ENCODE measurements at regions not wholly inside any gene's neighbourhood (a gene's known extent, or its start where the extent isn't known, plus 50 kb on each side); places are given as distances from the start of the nearest gene placed in this dataset.
"Not testable (repeated sequence)": the region's sequence is repeated elsewhere in the genome, so short reads cannot be mapped to it uniquely, and the experiment has no call there.

DNA sequence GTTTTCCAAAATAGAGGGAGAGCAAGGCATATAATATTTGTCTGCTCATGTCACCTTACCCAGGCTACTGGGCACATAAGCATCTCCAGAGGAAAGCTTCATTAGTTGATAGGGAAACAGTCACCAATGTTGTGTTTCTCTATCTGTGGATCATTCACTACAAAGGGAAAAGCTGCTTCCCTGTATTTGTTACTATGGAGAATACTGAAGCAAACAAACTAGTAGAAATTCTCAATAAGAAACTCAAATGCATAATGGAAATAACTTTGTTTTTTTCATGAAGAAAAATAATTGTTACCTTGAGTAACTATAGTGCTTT is 138.2 kb downstream of the PCSK1 start:
- Histone ChIP-seq H3K27ac (no peak overlapping the region), H3K36me3 (no peaks in the 10 kb centered on the region), H3K4me1 (no peaks in the 10 kb centered on the region), H3K9me3 (no peaks in the 10 kb centered on the region), H3K4me3 (no peak overlapping the region), H3K27me3 (no peaks in the 10 kb centered on the region)
- intact Hi-C loops (cut with DNase I) = no loop called here
- DNase-seq = no peak
- TF ChIP-seq POLR2AphosphoS5 (IDR thresholded peaks at IDR 0.05) = no peak
- TF ChIP-seq, protein P1, sequence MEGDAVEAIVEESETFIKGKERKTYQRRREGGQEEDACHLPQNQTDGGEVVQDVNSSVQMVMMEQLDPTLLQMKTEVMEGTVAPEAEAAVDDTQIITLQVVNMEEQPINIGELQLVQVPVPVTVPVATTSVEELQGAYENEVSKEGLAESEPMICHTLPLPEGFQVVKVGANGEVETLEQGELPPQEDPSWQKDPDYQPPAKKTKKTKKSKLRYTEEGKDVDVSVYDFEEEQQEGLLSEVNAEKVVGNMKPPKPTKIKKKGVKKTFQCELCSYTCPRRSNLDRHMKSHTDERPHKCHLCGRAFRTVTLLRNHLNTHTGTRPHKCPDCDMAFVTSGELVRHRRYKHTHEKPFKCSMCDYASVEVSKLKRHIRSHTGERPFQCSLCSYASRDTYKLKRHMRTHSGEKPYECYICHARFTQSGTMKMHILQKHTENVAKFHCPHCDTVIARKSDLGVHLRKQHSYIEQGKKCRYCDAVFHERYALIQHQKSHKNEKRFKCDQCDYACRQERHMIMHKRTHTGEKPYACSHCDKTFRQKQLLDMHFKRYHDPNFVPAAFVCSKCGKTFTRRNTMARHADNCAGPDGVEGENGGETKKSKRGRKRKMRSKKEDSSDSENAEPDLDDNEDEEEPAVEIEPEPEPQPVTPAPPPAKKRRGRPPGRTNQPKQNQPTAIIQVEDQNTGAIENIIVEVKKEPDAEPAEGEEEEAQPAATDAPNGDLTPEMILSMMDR (IDR thresholded peaks at IDR 0.05) = no peak
- no peak for TF ChIP-seq EP300 (IDR thresholded peaks at IDR 0.05)
- TF ChIP-seq POLR2A (IDR thresholded peaks at IDR 0.05) = no peak

DNA sequence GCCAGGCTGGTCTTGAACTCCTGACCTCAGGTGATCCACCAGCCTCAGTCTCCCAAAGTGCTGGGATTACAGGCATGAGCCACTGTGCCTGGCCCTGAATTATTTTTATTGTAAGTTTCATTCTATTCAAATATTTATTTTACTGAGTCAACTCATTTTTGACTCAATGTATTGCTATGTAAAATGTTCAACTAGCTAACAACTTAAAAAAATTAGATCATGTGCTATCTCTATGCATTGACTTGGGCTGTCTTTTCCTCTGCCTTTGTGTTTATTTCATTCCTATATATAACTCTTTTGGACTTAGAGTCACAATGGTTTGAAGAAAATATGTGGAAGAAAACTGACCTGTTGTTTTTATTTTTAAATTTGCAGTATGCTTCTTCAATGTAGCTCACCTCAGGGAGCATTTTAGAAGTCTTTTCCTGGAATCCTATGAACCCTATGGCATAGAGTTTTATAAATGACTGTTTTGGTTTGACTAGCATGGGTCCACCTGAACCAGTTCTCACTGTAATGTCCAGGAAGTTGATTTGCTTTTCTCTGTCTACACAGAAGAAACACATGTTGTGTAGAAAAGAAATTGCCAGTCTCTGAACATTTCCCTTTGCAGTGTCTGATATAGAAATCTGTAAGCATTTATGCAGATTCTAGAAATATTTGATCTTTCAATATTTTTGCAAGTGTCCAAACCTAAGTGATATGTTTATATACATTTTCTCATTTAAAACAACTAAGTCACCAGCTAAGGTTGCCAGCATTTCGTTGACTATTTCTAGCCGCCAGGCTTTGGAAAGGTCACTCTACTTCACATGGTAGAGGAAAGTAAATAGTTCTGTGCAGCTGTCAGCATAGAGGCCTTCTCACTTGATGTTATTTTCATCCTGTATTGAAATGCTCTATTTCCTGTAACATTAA is 138.8 kb downstream of the PCSK1 start:
- no peak for TF ChIP-seq EP300 (IDR thresholded peaks at IDR 0.05)
- TF ChIP-seq, protein P1 (IDR thresholded peaks at IDR 0.05) = no peak
- TF ChIP-seq POLR2AphosphoS5 (IDR thresholded peaks at IDR 0.05) = no peak
- TF ChIP-seq POLR2A (IDR thresholded peaks at IDR 0.05) = no peak
- Histone ChIP-seq H3K4me3 (no peak overlapping the region), H3K27me3 (no peaks in the 10 kb centered on the region), H3K4me1 (no peaks in the 10 kb centered on the region), H3K36me3 (no peaks in the 10 kb centered on the region), H3K9me3 (no peaks in the 10 kb centered on the region), H3K27ac (peak overlapping the region in 1 of 4 donors; percentile 41)
- WGBS, 2 donors = 69 to 74% methylated on average over 2 of the region's 2 CpGs
- intact Hi-C loops (cut with DNase I) = no loop called here
- DNase-seq = no peak

DNA sequence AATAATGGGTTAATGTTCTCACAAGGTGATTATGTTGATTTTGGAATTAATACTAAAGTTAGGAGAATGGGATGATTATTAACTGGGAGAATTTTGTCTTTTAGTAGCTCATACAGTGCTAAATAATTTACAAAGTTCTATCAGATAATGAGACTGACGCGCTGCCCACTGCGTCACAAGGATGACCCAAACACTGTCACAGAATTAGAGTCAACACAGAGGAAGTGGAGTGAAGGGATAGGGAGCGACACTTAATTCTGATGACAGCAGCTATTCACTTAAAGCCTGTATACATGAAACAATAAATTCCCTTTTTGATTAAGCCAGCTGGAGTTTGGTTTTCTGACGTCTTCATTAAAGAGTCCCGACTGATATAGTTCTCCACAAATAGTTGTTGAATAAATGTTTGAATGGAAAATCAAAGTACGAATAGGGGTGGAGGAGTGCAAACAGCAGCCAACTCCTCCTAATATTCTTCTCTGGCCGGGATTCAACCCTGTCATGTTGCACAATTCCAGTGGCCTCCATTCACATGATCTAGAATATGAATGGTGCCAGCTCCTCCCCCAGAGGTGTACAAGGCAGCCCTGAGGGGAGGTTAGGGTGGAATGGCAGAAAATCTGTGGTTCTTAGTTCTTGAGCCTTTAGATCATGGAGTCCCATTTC is 140.3 kb downstream of the PCSK1 start:
- 92 to 93% methylated on average over 8 of the region's 8 CpGs for WGBS, 2 donors
- H3K27ac ChIP-seq = no peak overlapping the region
- peak; percentile 65 for DNase-seq
- no peaks in the 10 kb centered on the region for H3K27me3 ChIP-seq
- no peak overlapping the region for H3K4me3 ChIP-seq
- no peaks in the 10 kb centered on the region for H3K4me1 ChIP-seq
- intact Hi-C loops (cut with DNase I) = no loop called here
- H3K36me3 ChIP-seq = no peaks in the 10 kb centered on the region
- TF ChIP-seq EP300 (IDR thresholded peaks at IDR 0.05) (no peak), POLR2AphosphoS5 (IDR thresholded peaks at IDR 0.05) (no peak), POLR2A (IDR thresholded peaks at IDR 0.05) (no peak)
- TF ChIP-seq, protein P1 (IDR thresholded peaks at IDR 0.05) = no peak
- H3K9me3 ChIP-seq = no peaks in the 10 kb centered on the region

DNA sequence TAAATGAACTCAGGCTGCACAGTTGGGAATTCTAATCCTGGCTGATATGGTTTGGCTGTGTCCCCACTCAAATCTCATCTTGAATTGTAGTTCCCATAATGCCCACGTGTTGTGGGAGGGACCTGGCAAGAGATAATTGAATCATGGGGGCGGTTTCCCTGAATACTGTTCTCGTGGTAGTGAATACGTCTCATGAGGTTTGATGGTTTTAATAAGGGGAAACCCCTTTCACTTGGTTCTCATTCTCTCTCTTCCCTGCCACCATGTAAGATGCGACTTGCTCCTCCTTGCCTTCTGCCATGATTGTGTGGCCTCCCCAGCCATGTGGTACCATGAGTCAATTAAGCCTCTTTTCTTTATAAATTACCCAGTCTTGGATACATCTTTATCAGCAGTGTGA is 143.8 kb downstream of the PCSK1 start:
- intact Hi-C loops (cut with DNase I); H3K36me3 ChIP-seq; DNase-seq; H3K27me3 ChIP-seq; H3K4me3 ChIP-seq; H3K4me1 ChIP-seq; H3K27ac ChIP-seq; H3K9me3 ChIP-seq: not testable (repeated sequence)
- 68 to 89% methylated on average over 5 of the region's 5 CpGs for WGBS, 2 donors

DNA sequence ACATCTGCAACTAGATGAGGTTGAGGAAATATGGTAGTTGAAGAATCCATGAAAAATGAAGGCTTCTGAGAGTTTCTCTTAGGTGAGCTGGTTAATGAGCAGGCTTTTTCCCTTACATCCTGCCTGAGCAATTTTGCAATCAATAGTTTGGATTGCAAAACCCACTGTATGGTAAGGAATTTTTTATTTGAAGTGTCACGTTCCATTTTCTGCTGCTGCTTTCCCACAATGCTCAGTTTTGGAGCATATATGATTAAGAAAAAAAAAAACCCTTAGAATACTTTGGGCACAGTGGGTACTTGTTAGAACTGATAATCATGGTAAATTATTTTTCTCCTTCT is 144.2 kb downstream of the PCSK1 start:
- Histone ChIP-seq H3K4me1 (no peaks in the 10 kb centered on the region), H3K27ac (no peak overlapping the region), H3K36me3 (no peaks in the 10 kb centered on the region), H3K9me3 (no peaks in the 10 kb centered on the region), H3K4me3 (no peak overlapping the region), H3K27me3 (no peaks in the 10 kb centered on the region)
- intact Hi-C loops (cut with DNase I) = no loop called here
- TF ChIP-seq POLR2AphosphoS5 (IDR thresholded peaks at IDR 0.05) (no peak), EP300 (IDR thresholded peaks at IDR 0.05) (no peak), POLR2A (IDR thresholded peaks at IDR 0.05) (no peak)
- TF ChIP-seq, protein P1 (IDR thresholded peaks at IDR 0.05) = no peak
- 91 to 94% methylated on average over 1 of the region's 1 CpG for WGBS, 2 donors
- no peak for DNase-seq

All from sigmoid colon (tissue), 6 donors.